H1 (cell line): ENCODE measurements at regions not wholly inside any gene's neighbourhood (a gene's known extent, or its start where the extent isn't known, plus 50 kb on each side); places are given as distances from the start of the nearest gene placed in this dataset.

Source experiments
- CTCF ChIA-PET: fragments of 300-600 bp; sonication (Branson Sonifier 250); formaldehyde crosslinking; loops from one replicate; lab custom pipeline; 2021; ENCODE audit not compliant: partially characterized antibody; lab: Charles Lee
- POLR2A ChIA-PET: fragments of 300-600 bp; sonication (Branson Sonifier 250); formaldehyde crosslinking; loops from one replicate; lab custom pipeline; 2021; ENCODE audit warnings: inconsistent platforms; ENCODE audit not compliant: partially characterized antibody; lab: Charles Lee
- DNase-seq, 2 experiments: peaks; one replicate each; pipeline versions ENCODE4 v3.0.0 to v3.0.0-alpha.2; 2010 to 2022; ENCODE audit warnings: low spot score in 2 of 2, low read depth in 1 of 2, mixed read lengths in 1 of 2
- FAIRE-seq: peaks from 2 replicates; lab custom pipeline; 2011; peaks lifted over from hg19 to GRCh38; lab: Jason Lieb, UNC
- H2AFZ ChIP-seq: 2 replicates; pipeline ENCODE4 v1.8.1; 2012; ENCODE audit warnings: low read length, inconsistent platforms
- H2AK5ac ChIP-seq: 2 replicates; pipeline ENCODE4 v1.6.1; 2013; ENCODE audit warnings: low read depth, low read length
- H2BK120ac ChIP-seq: replicated peaks from 2 replicates; pipeline ENCODE3; 2013; ENCODE audit warnings: low read depth, low read length, inconsistent platforms
- H2BK12ac ChIP-seq: 2 replicates; pipeline ENCODE4 v1.6.1; 2013; ENCODE audit warnings: low read depth, low read length
- H2BK15ac ChIP-seq: 2 replicates; pipeline ENCODE4 v1.6.1; 2013; ENCODE audit warnings: low read length
- H2BK20ac ChIP-seq: 2 replicates; pipeline ENCODE4 v1.6.1; 2013; ENCODE audit warnings: low read length
- H2BK5ac ChIP-seq: 2 replicates; pipeline ENCODE4 v1.6.1; 2013; ENCODE audit warnings: low read depth, low read length
- H3K14ac ChIP-seq: 2 replicates; pipeline ENCODE4 v1.6.1; 2013; ENCODE audit warnings: inconsistent platforms; ENCODE audit not compliant: insufficient read length
- H3K18ac ChIP-seq: 2 replicates; pipeline ENCODE4 v1.6.1; 2013; ENCODE audit warnings: low read length; ENCODE audit errors: extremely low read depth
- H3K23ac ChIP-seq: 2 replicates; pipeline ENCODE4 v1.6.1; 2013; ENCODE audit warnings: inconsistent platforms; ENCODE audit not compliant: insufficient read length
- H3K23me2 ChIP-seq: 2 replicates; pipeline ENCODE4 v1.6.1; 2013; ENCODE audit warnings: low read depth, low read length
- H3K27ac ChIP-seq: 2 replicates; pipeline ENCODE4 v1.6.1; 2011; ENCODE audit warnings: low read depth, low read length, inconsistent platforms
- H3K27me3 ChIP-seq, 4 experiments: replicated peaks in 1 of 4; 1 replicate in 1 of 4; 2 replicates in 3 of 4; pipeline versions ENCODE4 v1.6.1 to v1.8.1; 2011 to 2013; ENCODE audit warnings: low read length in 3 of 4, mild to moderate bottlenecking in 3 of 4, inconsistent platforms in 2 of 4, mixed read lengths in 2 of 4, moderate library complexity in 1 of 4; ENCODE audit not compliant: control insufficient read depth in 3 of 4, insufficient read depth in 3 of 4; ENCODE audit errors: extremely low read depth in 1 of 4
- H3K36me3 ChIP-seq, 4 experiments: 2 replicates each; pipeline versions ENCODE4 v1.6.1 to v1.8.1; 2011 to 2013; ENCODE audit warnings: mild to moderate bottlenecking in 4 of 4, low read length in 3 of 4, moderate library complexity in 2 of 4, control low read depth in 1 of 4, inconsistent platforms in 1 of 4; ENCODE audit not compliant: insufficient read depth in 4 of 4, control insufficient read depth in 2 of 4
- H3K4ac ChIP-seq: replicated peaks from 2 replicates; pipeline ENCODE3; 2013; ENCODE audit warnings: low read length, low read depth, mixed read lengths, inconsistent platforms; ENCODE audit not compliant: insufficient read length
- H3K4me1 ChIP-seq, 4 experiments: replicated peaks in 1 of 4; 1 replicate in 1 of 4; 2 replicates in 3 of 4; pipeline versions ENCODE4 v1.6.1 to v1.8.1; 2011 to 2013; ENCODE audit warnings: low read length in 3 of 4, inconsistent platforms in 2 of 4, mixed read lengths in 1 of 4; ENCODE audit not compliant: insufficient read depth in 4 of 4, control insufficient read depth in 3 of 4
- H3K4me2 ChIP-seq, 2 experiments: 2 replicates each; pipeline versions ENCODE4 v1.6.1 to v1.8.1; 2011 to 2013; ENCODE audit warnings: low read depth in 2 of 2, low read length in 2 of 2, control low read depth in 1 of 2, inconsistent platforms in 1 of 2, mild to moderate bottlenecking in 1 of 2; ENCODE audit not compliant: insufficient read depth in 1 of 2
- H3K4me3 ChIP-seq, 4 experiments: fragments of 200-600, 300-600 bp in 1 of 4; sonication (generic), shearing (Covaris generic), sonication (Bioruptor Twin) in 1 of 4; 2 replicates each; pipeline versions ENCODE4 v1.5.1 to v1.8.1; 2011 to 2016; ENCODE audit warnings: low read length in 4 of 4, low read depth in 3 of 4, control low read depth in 2 of 4, inconsistent platforms in 2 of 4, mild to moderate bottlenecking in 2 of 4, mixed read lengths in 1 of 4, moderate library complexity in 1 of 4; ENCODE audit not compliant: insufficient read depth in 2 of 4; ENCODE audit errors: extremely low read depth in 1 of 4
- H3K56ac ChIP-seq: replicated peaks from 2 replicates; pipeline ENCODE3; 2013; ENCODE audit warnings: low read depth, mild to moderate bottlenecking, mixed read lengths, low read length, inconsistent platforms; ENCODE audit not compliant: insufficient read length
- H3K79me1 ChIP-seq: 2 replicates; pipeline ENCODE4 v1.6.1; 2013; ENCODE audit warnings: low read depth, low read length, control low read depth
- H3K79me2 ChIP-seq, 2 experiments: 2 replicates each; pipeline versions ENCODE4 v1.6.1 to v1.8.1; 2012 to 2013; ENCODE audit warnings: low read length in 2 of 2, mild to moderate bottlenecking in 2 of 2, inconsistent platforms in 1 of 2; ENCODE audit not compliant: insufficient read depth in 2 of 2, control insufficient read depth in 1 of 2
- H3K9ac ChIP-seq, 4 experiments: replicated peaks in 1 of 4; 1 replicate in 1 of 4; 2 replicates in 3 of 4; pipeline versions ENCODE4 v1.6.1 to v1.8.1; 2011 to 2013; ENCODE audit warnings: low read depth in 3 of 4, low read length in 3 of 4, control low read depth in 2 of 4, mild to moderate bottlenecking in 2 of 4, moderate library complexity in 2 of 4, inconsistent platforms in 1 of 4; ENCODE audit errors: extremely low read depth in 1 of 4
- H3K9me3 ChIP-seq, 2 experiments: 2 replicates each; pipeline versions ENCODE4 v1.6.1 to v1.8.1; 2012 to 2013; ENCODE audit warnings: mild to moderate bottlenecking in 2 of 2, moderate library complexity in 2 of 2, control low read depth in 1 of 2, inconsistent platforms in 1 of 2, low read depth in 1 of 2, low read length in 1 of 2, mixed read lengths in 1 of 2; ENCODE audit not compliant: insufficient read depth in 2 of 2
- H4K20me1 ChIP-seq, 2 experiments: replicated peaks in 1 of 2; 2 replicates each; pipeline versions ENCODE3 to v1.8.1; 2011 to 2013; ENCODE audit warnings: inconsistent platforms in 2 of 2, low read length in 2 of 2, mild to moderate bottlenecking in 1 of 2; ENCODE audit not compliant: insufficient read depth in 2 of 2, control insufficient read depth in 1 of 2
- H4K5ac ChIP-seq: 2 replicates; pipeline ENCODE4 v1.6.1; 2013; ENCODE audit warnings: low read length, low read depth, mixed read lengths, inconsistent platforms; ENCODE audit not compliant: insufficient read length
- H4K8ac ChIP-seq: 2 replicates; pipeline ENCODE4 v1.8.0; 2013; ENCODE audit warnings: mild to moderate bottlenecking, moderate library complexity, low read length, inconsistent platforms; ENCODE audit not compliant: insufficient read depth; ENCODE audit errors: extremely low read depth
- H4K91ac ChIP-seq: replicated peaks from 2 replicates; pipeline ENCODE3; 2013; ENCODE audit warnings: low read length, mixed read lengths, inconsistent platforms; ENCODE audit not compliant: insufficient read length
- PHF8 ChIP-seq: fragments of 200-600 bp; sonication (generic); conservative IDR thresholded peaks from 2 replicates; pipeline ENCODE4 v1.7.1; 2012; ENCODE audit warnings: low read depth, mild to moderate bottlenecking, inconsistent platforms, low read length, moderate library complexity
- RAD21 ChIP-seq, 2 experiments: IDR thresholded peaks in 1 of 2; conservative IDR thresholded peaks in 1 of 2; 2 replicates each; pipeline ENCODE4 v1.6.1; 2011; ENCODE audit warnings: low read depth in 2 of 2, low read length in 2 of 2, improper control_type of control experiment in 1 of 2, inconsistent platforms in 1 of 2, mild to moderate bottlenecking in 1 of 2, moderate library complexity in 1 of 2
- SRF ChIP-seq: IDR thresholded peaks from 2 replicates; pipeline ENCODE4 v1.6.1; 2011; ENCODE audit warnings: mild to moderate bottlenecking, low read depth, low read length, moderate library complexity
- WGBS, 2 experiments: shearing (Covaris generic) in 1 of 2; methylation state at CpG; one replicate each; pipeline versions ENCODE4 v1.1.6 to v1.1.7; 2013 to 2015; ENCODE audit warnings: low lambda C conversion rate in 2 of 2, mixed read lengths in 2 of 2, inconsistent platforms in 1 of 2, low coverage in 1 of 2, missing lambda C conversion rate in 1 of 2; ENCODE audit not compliant: insufficient replicate concordance in 2 of 2, insufficient coverage in 1 of 2, insufficient read length in 1 of 2; ENCODE audit errors: extremely low coverage in 1 of 2, missing lambda C conversion rate in 1 of 2; 5-methylcytosine and 5-hydroxymethylcytosine counted together

- H3K4me1 ChIP-seq: no peaks in the 10 kb centered on the region
- ChIA-PET POLR2A (no interaction called here), CTCF (no interaction called here)
- H3K4me3 ChIP-seq: no peak overlapping the region
- H3K23ac ChIP-seq: no peak overlapping the region
- no peaks in the 10 kb centered on the region; a peak in 1 of 8 replicates for H3K36me3 ChIP-seq
- no peak for TF ChIP-seq PHF8
- no peak for TF ChIP-seq RAD21 (IDR thresholded peaks at IDR 0.05 in 1 of 2, conservative IDR thresholded peaks at IDR 0.05 in 1 of 2; ENCODE audit: low read depth in 2 of 2, low read length in 2 of 2)
- no peak for TF ChIP-seq SRF
- H3K27me3 ChIP-seq: no peaks in the 10 kb centered on the region
- H3K79me1 ChIP-seq: no peaks in the 10 kb centered on the region
- no peak overlapping the region for H3K4ac ChIP-seq
- no peak overlapping the region for H3K18ac ChIP-seq
- H3K9ac ChIP-seq: no peak overlapping the region
- H3K27ac ChIP-seq: no peak overlapping the region
- H3K23me2 ChIP-seq: no peaks in the 10 kb centered on the region
- H2BK15ac ChIP-seq: no peak overlapping the region
- 62% methylated on average over 3 of the region's 3 CpGs; no CpG with 5 or more reads in 1 of the 2 experiments for whole genome bisulfite sequencing, 2 experiments
- H3K9me3 ChIP-seq: no peaks in the 10 kb centered on the region
- H2BK120ac ChIP-seq: no peak overlapping the region
- no peak overlapping the region for H2BK20ac ChIP-seq
- H4K5ac ChIP-seq: no peak overlapping the region
- no peaks in the 10 kb centered on the region for H4K20me1 ChIP-seq
- FAIRE-seq (no peak), DNase-seq (no peak)
- no peak overlapping the region for H2AFZ ChIP-seq
- H2BK5ac ChIP-seq: no peak overlapping the region
- no peak overlapping the region for H3K4me2 ChIP-seq
- no peak overlapping the region for H2AK5ac ChIP-seq
- no peaks in the 10 kb centered on the region for H3K79me2 ChIP-seq
- no peak overlapping the region for H2BK12ac ChIP-seq
- no peak overlapping the region for H4K91ac ChIP-seq
- no peak overlapping the region for H3K14ac ChIP-seq
- no peak overlapping the region for H4K8ac ChIP-seq
- no peak overlapping the region for H3K56ac ChIP-seq
These were observed 425.1 kb upstream of the ROBO1 start for GRCh38 chr3:80192936-80193335.
